ENCODE measurements at regions not wholly inside any gene's neighbourhood (a gene's known extent, or its start where the extent isn't known, plus 50 kb on each side); places are given as distances from the start of the nearest gene placed in this dataset.

DNA sequence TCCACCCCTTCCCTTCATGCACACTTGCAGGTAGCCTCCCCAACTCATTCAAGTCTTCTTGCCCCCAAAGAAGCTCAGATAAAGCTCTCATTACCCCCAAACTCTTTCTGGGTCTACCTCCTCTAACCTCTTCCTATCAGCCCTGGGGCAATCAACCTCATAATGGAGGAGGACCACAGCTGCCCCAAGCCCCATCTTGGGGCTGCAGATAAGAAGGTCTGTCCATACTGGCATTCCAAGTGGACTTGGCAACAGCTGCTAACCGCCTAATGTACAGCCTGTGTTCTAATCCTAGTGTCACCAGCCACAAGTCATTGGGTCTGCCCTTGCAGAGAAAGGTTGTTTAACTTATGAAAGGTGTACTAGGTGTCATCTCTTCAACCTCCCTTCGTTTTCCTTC, 107.4 kb upstream of the ADGRF1 start:
- TF ChIP-seq, protein P1, sequence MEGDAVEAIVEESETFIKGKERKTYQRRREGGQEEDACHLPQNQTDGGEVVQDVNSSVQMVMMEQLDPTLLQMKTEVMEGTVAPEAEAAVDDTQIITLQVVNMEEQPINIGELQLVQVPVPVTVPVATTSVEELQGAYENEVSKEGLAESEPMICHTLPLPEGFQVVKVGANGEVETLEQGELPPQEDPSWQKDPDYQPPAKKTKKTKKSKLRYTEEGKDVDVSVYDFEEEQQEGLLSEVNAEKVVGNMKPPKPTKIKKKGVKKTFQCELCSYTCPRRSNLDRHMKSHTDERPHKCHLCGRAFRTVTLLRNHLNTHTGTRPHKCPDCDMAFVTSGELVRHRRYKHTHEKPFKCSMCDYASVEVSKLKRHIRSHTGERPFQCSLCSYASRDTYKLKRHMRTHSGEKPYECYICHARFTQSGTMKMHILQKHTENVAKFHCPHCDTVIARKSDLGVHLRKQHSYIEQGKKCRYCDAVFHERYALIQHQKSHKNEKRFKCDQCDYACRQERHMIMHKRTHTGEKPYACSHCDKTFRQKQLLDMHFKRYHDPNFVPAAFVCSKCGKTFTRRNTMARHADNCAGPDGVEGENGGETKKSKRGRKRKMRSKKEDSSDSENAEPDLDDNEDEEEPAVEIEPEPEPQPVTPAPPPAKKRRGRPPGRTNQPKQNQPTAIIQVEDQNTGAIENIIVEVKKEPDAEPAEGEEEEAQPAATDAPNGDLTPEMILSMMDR (IDR thresholded peaks at IDR 0.05): no peak
- no peak for TF ChIP-seq POLR2A (IDR thresholded peaks at IDR 0.05)
